ENCODE measurements at regions not wholly inside any gene's neighbourhood (a gene's known extent, or its start where the extent isn't known, plus 50 kb on each side); places are given as distances from the start of the nearest gene placed in this dataset.

DNA sequence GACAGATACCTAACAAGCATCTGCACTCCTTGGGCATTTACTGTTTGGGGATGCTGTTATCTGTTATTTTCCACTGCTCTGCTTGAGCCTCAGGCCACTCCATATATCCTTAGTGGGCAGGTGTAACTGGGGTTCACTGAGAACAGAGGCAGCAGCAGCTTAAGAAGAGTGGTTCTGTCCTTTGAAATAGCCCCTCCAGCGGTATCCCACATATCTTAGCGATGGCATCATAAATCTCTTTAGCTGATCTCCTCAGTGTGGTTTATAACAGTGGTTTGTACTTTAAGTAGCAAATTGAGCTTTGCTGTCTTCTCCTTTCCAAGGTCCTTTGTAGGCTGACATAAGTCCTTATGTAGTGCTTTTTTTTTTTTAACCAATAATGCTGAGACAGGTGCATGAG is 79.7 kb upstream of the RPRM start:
- H3K23me2 ChIP-seq (ENCODE audit: insufficient read length, low read depth, low read length, poor library complexity, severe bottlenecking) = no peaks in the 10 kb centered on the region
- H3K4me1 ChIP-seq (ENCODE audit: insufficient read depth, low read length) = no peaks in the 10 kb centered on the region
- H3K14ac ChIP-seq (ENCODE audit: insufficient read depth, low read length) = no peak overlapping the region
- Mint-ChIP-seq H3K27me3 (ENCODE audit: low read depth) (no peaks in the 10 kb centered on the region; the same call in 1 of the 2 replicates), H3K9me3 (peaks cover 0 to under 1% of the 10 kb centered on the region in 2 experiments; a peak in 2 of 5 replicates), H3K36me3 (ENCODE audit: insufficient read depth in 1 of 3, low read depth in 3 of 3) (no peaks in the 10 kb centered on the region; a peak in 1 of 7 replicates), H3K4me3 (no peak overlapping the region), H3K27ac (no peak overlapping the region), H3K4me1 (no peaks in the 10 kb centered on the region)
- H3K27ac ChIP-seq (ENCODE audit: insufficient read length, low read depth, low read length) = no peak overlapping the region
- H3K9ac ChIP-seq (ENCODE audit: extremely low read depth, insufficient read length, low read length) = no peak overlapping the region
- no peak overlapping the region for H2AK5ac ChIP-seq (ENCODE audit: insufficient read length, low read length)
- H2BK5ac ChIP-seq (ENCODE audit: insufficient read length, low read length) = no peak overlapping the region
- H3K79me1 ChIP-seq (ENCODE audit: insufficient read depth, low read depth, low read length, poor library complexity, severe bottlenecking) = no peaks in the 10 kb centered on the region
- H2BK12ac ChIP-seq (ENCODE audit: insufficient read length, low read depth, low read length) = no peak overlapping the region
- no peaks in the 10 kb centered on the region for H3K79me2 ChIP-seq (ENCODE audit: insufficient read depth, low read length)
- H3K18ac ChIP-seq (ENCODE audit: insufficient read length, low read depth, low read length) = no peak overlapping the region
- WGBS (ENCODE audit: extremely low coverage, insufficient read length, low lambda C conversion rate) = no CpG with 5 or more reads among the region's 2 CpGs
- H4K91ac ChIP-seq (ENCODE audit: insufficient read length, low read depth, low read length) = no peak overlapping the region
- no peak overlapping the region for H2AFZ ChIP-seq (ENCODE audit: low read length)
- H3K27me3 ChIP-seq (ENCODE audit: insufficient read depth, low read length) = no peaks in the 10 kb centered on the region
- no peak overlapping the region for H3T11ph ChIP-seq (ENCODE audit: low read length)
- TF ChIP-seq, protein P1, sequence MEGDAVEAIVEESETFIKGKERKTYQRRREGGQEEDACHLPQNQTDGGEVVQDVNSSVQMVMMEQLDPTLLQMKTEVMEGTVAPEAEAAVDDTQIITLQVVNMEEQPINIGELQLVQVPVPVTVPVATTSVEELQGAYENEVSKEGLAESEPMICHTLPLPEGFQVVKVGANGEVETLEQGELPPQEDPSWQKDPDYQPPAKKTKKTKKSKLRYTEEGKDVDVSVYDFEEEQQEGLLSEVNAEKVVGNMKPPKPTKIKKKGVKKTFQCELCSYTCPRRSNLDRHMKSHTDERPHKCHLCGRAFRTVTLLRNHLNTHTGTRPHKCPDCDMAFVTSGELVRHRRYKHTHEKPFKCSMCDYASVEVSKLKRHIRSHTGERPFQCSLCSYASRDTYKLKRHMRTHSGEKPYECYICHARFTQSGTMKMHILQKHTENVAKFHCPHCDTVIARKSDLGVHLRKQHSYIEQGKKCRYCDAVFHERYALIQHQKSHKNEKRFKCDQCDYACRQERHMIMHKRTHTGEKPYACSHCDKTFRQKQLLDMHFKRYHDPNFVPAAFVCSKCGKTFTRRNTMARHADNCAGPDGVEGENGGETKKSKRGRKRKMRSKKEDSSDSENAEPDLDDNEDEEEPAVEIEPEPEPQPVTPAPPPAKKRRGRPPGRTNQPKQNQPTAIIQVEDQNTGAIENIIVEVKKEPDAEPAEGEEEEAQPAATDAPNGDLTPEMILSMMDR (conservative IDR thresholded peaks at IDR 0.05) = no peak
- H4K8ac ChIP-seq (replicated peaks; ENCODE audit: insufficient read length, low read depth, low read length) = no peak overlapping the region
- H3K4ac ChIP-seq (ENCODE audit: low read depth, low read length) = no peak overlapping the region
- no peak overlapping the region for H2BK120ac ChIP-seq (ENCODE audit: low read depth, low read length, poor library complexity, severe bottlenecking)
- H4K5ac ChIP-seq (ENCODE audit: insufficient read length, low read depth, low read length) = no peak overlapping the region
- no peak overlapping the region for H3K4me2 ChIP-seq (ENCODE audit: insufficient read depth, insufficient read length, low read length)
- no peak overlapping the region for H3K23ac ChIP-seq (ENCODE audit: insufficient read length, low read depth, low read length)
- no peak overlapping the region for H2BK20ac ChIP-seq (ENCODE audit: low read depth, low read length, poor library complexity, severe bottlenecking)
- H4K20me1 ChIP-seq (ENCODE audit: control insufficient read depth, insufficient read depth, insufficient read length) = no peaks in the 10 kb centered on the region
- no peaks in the 10 kb centered on the region for H3K9me3 ChIP-seq (ENCODE audit: control insufficient read depth, low read depth, low read length)
- no peak overlapping the region for H2BK15ac ChIP-seq (ENCODE audit: low read depth, low read length)
- no peak overlapping the region for H3K56ac ChIP-seq (ENCODE audit: insufficient read length, low read depth, low read length)
- DNase-seq = no peak
